ENCODE measurements at regions not wholly inside any gene's neighbourhood (a gene's known extent, or its start where the extent isn't known, plus 50 kb on each side); places are given as distances from the start of the nearest gene placed in this dataset.

- TF ChIP-seq CTCF (IDR thresholded peaks at IDR 0.05) (no peak), POLR2AphosphoS5 (IDR thresholded peaks at IDR 0.05; ENCODE audit: low read depth, low read length) (no peak), REST (IDR thresholded peaks at IDR 0.05; ENCODE audit: insufficient read depth in 1 of 2, low read depth in 2 of 2, low read length in 1 of 2) (no peak), SIN3A (IDR thresholded peaks at IDR 0.05; ENCODE audit: borderline replicate concordance, insufficient read depth, low read depth, low read length) (no peak)
These were observed 112.9 kb upstream of the WARS2 start for GRCh38 chr1:119253366-119253765.

Measured in Panc1 (cell line).